B cell (primary cell): ENCODE measurements at regions not wholly inside any gene's neighbourhood (a gene's known extent, or its start where the extent isn't known, plus 50 kb on each side); places are given as distances from the start of the nearest gene placed in this dataset.

Experiments used
- ATAC-seq: fragments of 200-7000 bp; cut with Tn5 transposase; one replicate; pipeline ENCODE4 v1.10.0; 2021; ENCODE audit warnings: low read depth, mild to moderate bottlenecking, moderate number of reproducible peaks, moderate library complexity
- CTCF ChIA-PET: fragments of 350-600 bp; sonication (Branson Sonifier 250); formaldehyde crosslinking; loops from one replicate; lab custom pipeline; 2021; ENCODE audit warnings: antibody characterized with exemption, inconsistent platforms; lab: Charles Lee
- POLR2A ChIA-PET: fragments of 350-600 bp; sonication (Branson Sonifier 250); formaldehyde crosslinking; loops from one replicate; lab custom pipeline; 2021; ENCODE audit warnings: antibody characterized with exemption; lab: Charles Lee
- DNase-seq: peaks from one replicate; pipeline ENCODE4 v3.0.0; 2013
- H2AFZ ChIP-seq: 2 replicates; pipeline ENCODE4 v1.6.1; 2012; ENCODE audit warnings: mild to moderate bottlenecking, low read depth, low read length; ENCODE audit not compliant: insufficient read depth, poor library complexity, severe bottlenecking
- H3K27ac ChIP-seq, 2 donors: 1 replicate in 1 of 2; 2 replicates in 1 of 2; pipeline ENCODE4 v1.5.1; 2012 to 2013; ENCODE audit warnings: low read length in 2 of 2, mild to moderate bottlenecking in 2 of 2, moderate library complexity in 1 of 2
- H3K27me3 ChIP-seq, 4 experiments: fragments of 200-600 bp in 1 of 4; sonication (generic) in 1 of 4; replicated peaks in 1 of 4; 1 replicate in 2 of 4; 2 replicates in 2 of 4; pipeline versions ENCODE4 v1.6.1 to v1.7.0; 2013 to 2016; ENCODE audit warnings: low read length in 3 of 4, mild to moderate bottlenecking in 2 of 4, mixed read lengths in 1 of 4, moderate library complexity in 1 of 4; ENCODE audit not compliant: insufficient read depth in 4 of 4, control insufficient read depth in 3 of 4; ENCODE audit errors: control extremely low read depth in 1 of 4
- H3K36me3 ChIP-seq, 2 experiments: replicated peaks in 1 of 2; 1 replicate in 1 of 2; 2 replicates in 1 of 2; pipeline versions ENCODE4 v1.6.1 to v1.7.1; 2013; ENCODE audit warnings: low read length in 1 of 2; ENCODE audit not compliant: insufficient read depth in 2 of 2, control insufficient read depth in 1 of 2; ENCODE audit errors: control extremely low read depth in 1 of 2, extremely low read depth in 1 of 2
- H3K4me1 ChIP-seq, 2 donors: fragments of 200-600 bp in 1 of 2; sonication (generic) in 1 of 2; 1 replicate in 1 of 2; 2 replicates in 1 of 2; pipeline versions ENCODE4 v1.5.1 to v1.6.1; 2013 to 2017; ENCODE audit warnings: low read length in 2 of 2; ENCODE audit not compliant: control insufficient read depth in 2 of 2, insufficient read depth in 2 of 2
- H3K4me2 ChIP-seq: replicated peaks from 2 replicates; pipeline ENCODE3; 2012; ENCODE audit warnings: mild to moderate bottlenecking, low read depth, low read length; ENCODE audit not compliant: poor library complexity, severe bottlenecking
- H3K4me3 ChIP-seq, 5 experiments: fragments of 200-600 bp in 1 of 5; sonication (generic) in 1 of 5; 1 replicate in 3 of 5; 2 replicates in 2 of 5; pipeline versions ENCODE4 v1.5.1 to v1.7.0; 2011 to 2016; ENCODE audit warnings: low read length in 4 of 5, mild to moderate bottlenecking in 4 of 5, low read depth in 2 of 5, control low read depth in 1 of 5, moderate library complexity in 1 of 5; ENCODE audit not compliant: insufficient read depth in 1 of 5; ENCODE audit errors: control extremely low read depth in 1 of 5, extremely low read depth in 1 of 5
- H3K79me2 ChIP-seq: fragments of 200-600 bp; sonication (generic); one replicate; pipeline ENCODE4 v1.6.0; 2016; ENCODE audit warnings: low read length; ENCODE audit not compliant: control insufficient read depth, insufficient read depth
- H3K9ac ChIP-seq: fragments of 200-600 bp; sonication (generic); 2 replicates; pipeline ENCODE4 v1.6.1; 2017; ENCODE audit warnings: mild to moderate bottlenecking, low read length, moderate library complexity
- H3K9me3 ChIP-seq, 3 donors: one replicate each; pipeline versions ENCODE4 v1.6.1 to v1.7.1; 2013; ENCODE audit warnings: low read length in 2 of 3; ENCODE audit not compliant: control insufficient read depth in 2 of 3, insufficient read depth in 1 of 3; ENCODE audit errors: control extremely low read depth in 1 of 3
- H4K20me1 ChIP-seq: 2 replicates; pipeline ENCODE4 v1.6.0; 2012; ENCODE audit warnings: mild to moderate bottlenecking, low read length; ENCODE audit not compliant: insufficient read depth, control insufficient read depth, poor library complexity, severe bottlenecking
- H3K27ac Mint-ChIP-seq: one replicate; pipeline ENCODE4 v1.8.0; 2021; ENCODE audit warnings: mixed read lengths
- H3K27me3 Mint-ChIP-seq: one replicate; pipeline ENCODE4 v1.8.0; 2021; ENCODE audit warnings: mixed read lengths
- H3K4me1 Mint-ChIP-seq: one replicate; pipeline ENCODE4 v1.8.0; 2021; ENCODE audit warnings: mixed read lengths
- H3K4me3 Mint-ChIP-seq: one replicate; pipeline ENCODE4 v1.8.0; 2021; ENCODE audit warnings: mixed read lengths
- H3K9me3 Mint-ChIP-seq: one replicate; pipeline ENCODE4 v1.8.0; 2022; ENCODE audit warnings: mixed read lengths; ENCODE audit not compliant: insufficient read depth
- EZH2 ChIP-seq: IDR thresholded peaks from 2 replicates; pipeline ENCODE4 v1.6.1; 2012; ENCODE audit warnings: borderline replicate concordance, low read depth, mild to moderate bottlenecking, moderate library complexity, low read length; ENCODE audit not compliant: insufficient read depth, poor library complexity, severe bottlenecking
- WGBS: methylation state at CpG from one replicate; pipeline ENCODE4 v1.1.5; 2013; ENCODE audit warnings: missing lambda C conversion rate; ENCODE audit not compliant: insufficient coverage; 5-methylcytosine and 5-hydroxymethylcytosine counted together
- intact Hi-C: fragments of 100-400 bp; cut with micrococcal nuclease; formaldehyde crosslinking; loops from one replicate; pipeline ENCODE4 v1.10.0; 2022
- TF ChIP-seq, protein P1 (sequence below): fragments of 200-600 bp; IDR thresholded peaks from one replicate; pipeline ENCODE4 v1.8.0; 2022; ENCODE audit warnings: antibody characterized with exemption, mild to moderate bottlenecking

DNA sequence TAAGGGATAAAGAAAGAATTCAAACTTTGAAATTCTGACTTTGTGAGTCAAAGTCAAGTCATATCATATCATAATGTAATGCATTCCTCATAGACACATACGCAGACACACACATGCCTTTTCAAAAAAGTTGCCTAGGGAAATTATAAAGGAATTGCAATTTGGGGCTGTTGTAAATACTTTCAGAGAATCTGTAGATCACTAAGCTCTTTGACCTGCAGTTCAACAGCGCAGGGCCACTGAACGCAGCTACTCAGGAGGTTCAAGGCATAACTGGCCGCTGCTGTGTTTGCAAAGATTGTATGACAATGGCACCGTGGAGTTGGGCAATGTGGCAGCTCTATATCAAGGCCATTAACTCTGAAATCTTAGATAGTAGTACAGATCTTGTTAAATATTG, 188.4 kb upstream of the THRB start:
- Histone ChIP-seq H3K79me2 (no peaks in the 10 kb centered on the region), H3K4me3 (no peak overlapping the region), H3K9me3 (no peaks in the 10 kb centered on the region), H3K4me1 (peaks cover under 1 to 3% of the 10 kb centered on the region in 2 donors), H3K36me3 (no peaks in the 10 kb centered on the region), H3K27me3 (no peaks in the 10 kb centered on the region), H3K27ac (no peak overlapping the region), H3K9ac (no peak overlapping the region), H2AFZ (no peak overlapping the region), H4K20me1 (no peaks in the 10 kb centered on the region), H3K4me2 (no peak overlapping the region)
- DNase-seq (no peak), ATAC-seq (no peak)
- H3K27ac Mint-ChIP-seq = no peak overlapping the region
- peaks cover 7% of the 10 kb centered on the region for H3K27me3 Mint-ChIP-seq
- H3K4me1 Mint-ChIP-seq = peaks cover 2% of the 10 kb centered on the region
- no peak overlapping the region for H3K4me3 Mint-ChIP-seq
- POLR2A ChIA-PET = no interaction called here
- CTCF ChIA-PET = interaction anchor here (1.2 to 1.9 kb wide), 3 partner anchors 8 to 497 kb away, joined by 3 to 5 read pairs (median 4); no protein-coding TSS in a partner anchor
- intact Hi-C loops = loop anchor here (5.0 kb wide), 1 partner anchor 496 kb away; no protein-coding TSS in a partner anchor
- TF ChIP-seq, protein P1, sequence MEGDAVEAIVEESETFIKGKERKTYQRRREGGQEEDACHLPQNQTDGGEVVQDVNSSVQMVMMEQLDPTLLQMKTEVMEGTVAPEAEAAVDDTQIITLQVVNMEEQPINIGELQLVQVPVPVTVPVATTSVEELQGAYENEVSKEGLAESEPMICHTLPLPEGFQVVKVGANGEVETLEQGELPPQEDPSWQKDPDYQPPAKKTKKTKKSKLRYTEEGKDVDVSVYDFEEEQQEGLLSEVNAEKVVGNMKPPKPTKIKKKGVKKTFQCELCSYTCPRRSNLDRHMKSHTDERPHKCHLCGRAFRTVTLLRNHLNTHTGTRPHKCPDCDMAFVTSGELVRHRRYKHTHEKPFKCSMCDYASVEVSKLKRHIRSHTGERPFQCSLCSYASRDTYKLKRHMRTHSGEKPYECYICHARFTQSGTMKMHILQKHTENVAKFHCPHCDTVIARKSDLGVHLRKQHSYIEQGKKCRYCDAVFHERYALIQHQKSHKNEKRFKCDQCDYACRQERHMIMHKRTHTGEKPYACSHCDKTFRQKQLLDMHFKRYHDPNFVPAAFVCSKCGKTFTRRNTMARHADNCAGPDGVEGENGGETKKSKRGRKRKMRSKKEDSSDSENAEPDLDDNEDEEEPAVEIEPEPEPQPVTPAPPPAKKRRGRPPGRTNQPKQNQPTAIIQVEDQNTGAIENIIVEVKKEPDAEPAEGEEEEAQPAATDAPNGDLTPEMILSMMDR = no peak
- TF ChIP-seq EZH2 = no peak
- 93% methylated on average over 3 of the region's 5 CpGs for WGBS
- H3K9me3 Mint-ChIP-seq = no peaks in the 10 kb centered on the region

DNA sequence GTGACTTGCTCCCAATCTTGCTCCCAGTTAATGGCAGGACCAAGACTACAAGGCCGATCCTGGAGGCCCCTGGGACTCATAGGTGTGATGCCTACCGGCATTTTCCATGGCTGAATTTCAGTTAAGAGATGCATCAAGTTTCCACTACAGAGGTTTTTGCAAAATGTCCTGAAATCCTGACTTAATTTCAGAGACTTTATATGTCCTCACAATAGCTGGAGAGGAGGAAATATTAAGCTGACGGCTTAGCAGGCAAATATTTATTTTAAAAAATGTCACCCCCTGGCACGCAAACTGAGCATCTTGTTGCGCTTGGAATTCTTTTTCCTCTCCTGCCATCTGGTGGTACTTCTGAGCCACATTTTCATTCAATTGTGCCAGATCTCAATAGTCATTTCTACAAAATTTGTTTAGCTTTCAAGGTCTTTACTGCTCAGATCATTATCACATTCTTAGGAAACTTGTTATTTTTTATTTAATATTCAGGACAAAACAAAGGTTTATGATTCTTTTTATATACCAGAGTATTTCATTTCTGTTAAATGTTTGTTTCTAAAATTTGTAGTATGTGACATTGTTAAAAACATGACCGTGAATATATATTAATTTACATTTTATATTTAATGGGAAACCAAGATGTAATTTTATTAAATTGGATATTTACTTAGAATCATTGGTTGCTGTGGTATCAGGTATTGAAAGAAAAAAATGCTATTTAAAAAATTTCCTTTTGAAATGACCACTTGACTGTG, 189.2 kb upstream of the THRB start:
- H4K20me1 ChIP-seq = no peaks in the 10 kb centered on the region
- no peaks in the 10 kb centered on the region for H3K27me3 ChIP-seq
- no peak overlapping the region for H3K9ac ChIP-seq
- H2AFZ ChIP-seq = no peak overlapping the region
- intact Hi-C loops = loop anchor here (5.0 kb wide), 1 partner anchor 497 kb away; no protein-coding TSS in a partner anchor
- no peak overlapping the region for H3K4me3 ChIP-seq
- ChIA-PET POLR2A (no interaction called here), CTCF (interaction anchor here (1.2 to 1.9 kb wide), 3 partner anchors 9 to 498 kb away, joined by 3 to 5 read pairs (median 4); no protein-coding TSS in a partner anchor)
- no peaks in the 10 kb centered on the region for H3K9me3 ChIP-seq
- no peaks in the 10 kb centered on the region for H3K4me1 ChIP-seq
- Mint-ChIP-seq H3K27ac (no peak overlapping the region), H3K4me3 (no peak overlapping the region), H3K27me3 (peaks cover 6% of the 10 kb centered on the region), H3K4me1 (no peaks in the 10 kb centered on the region), H3K9me3 (no peaks in the 10 kb centered on the region)
- ATAC-seq (no peak), DNase-seq (peak; percentile 21)
- WGBS = 48% methylated on average over 4 of the region's 6 CpGs
- no peak overlapping the region for H3K4me2 ChIP-seq
- no peaks in the 10 kb centered on the region for H3K36me3 ChIP-seq
- H3K27ac ChIP-seq = no peak overlapping the region
- TF ChIP-seq, protein P1 = peak; percentile 43
- no peak for TF ChIP-seq EZH2
- H3K79me2 ChIP-seq = no peaks in the 10 kb centered on the region
